ENCODE measurements at regions not wholly inside any gene's neighbourhood (a gene's known extent, or its start where the extent isn't known, plus 50 kb on each side); places are given as distances from the start of the nearest gene placed in this dataset.
"Not testable (repeated sequence)": the region's sequence is repeated elsewhere in the genome, so short reads cannot be mapped to it uniquely, and the experiment has no call there.

GRCh38 chr18:34951625-34952379 is 89.4 kb upstream of the MAPRE2 start:
- no CpG with 5 or more reads among the region's 6 CpGs for WGBS, 2 donors (ENCODE audit: extremely low coverage in 2 of 2, insufficient read length in 2 of 2, insufficient replicate concordance in 1 of 2)
- Histone ChIP-seq H3K79me1 (ENCODE audit: low read depth, low read length) (no peaks in the 10 kb centered on the region), H3K27ac (replicated peaks; ENCODE audit: low read length) (no peak overlapping the region), H4K8ac (ENCODE audit: low read depth, low read length) (no peak overlapping the region), H2BK5ac (ENCODE audit: low read length) (no peak overlapping the region), H3K14ac (ENCODE audit: low read length) (no peak overlapping the region), H2AFZ (ENCODE audit: low read length) (no peak overlapping the region), H3K36me3 (replicated peaks in 1 of 2; ENCODE audit: control insufficient read depth in 2 of 2, insufficient read depth in 2 of 2, low read length in 2 of 2) (no peaks in the 10 kb centered on the region), H3K4me1 (ENCODE audit: control insufficient read depth in 2 of 2, insufficient read depth in 1 of 2, low read depth in 1 of 2, low read length in 2 of 2) (peaks cover 3 to 6% of the 10 kb centered on the region in 2 donors), H2BK15ac (ENCODE audit: low read length) (no peak overlapping the region), H3K18ac (ENCODE audit: low read length) (no peak overlapping the region), H2BK120ac (ENCODE audit: low read depth, low read length) (no peak overlapping the region), H3K23ac (ENCODE audit: low read depth, low read length, poor library complexity) (no peak overlapping the region), H2AK5ac (ENCODE audit: low read depth, low read length) (no peak overlapping the region), H4K91ac (ENCODE audit: low read depth, low read length, poor library complexity) (no peak overlapping the region), H3K9ac (ENCODE audit: low read depth, low read length, poor library complexity) (no peak overlapping the region), H3K4me3 (ENCODE audit: low read length in 2 of 2) (no peak overlapping the region), H3K4ac (ENCODE audit: low read length) (no peak overlapping the region), H3K27me3 (ENCODE audit: control insufficient read depth in 3 of 3, insufficient read depth in 3 of 3, low read depth in 1 of 3, low read length in 3 of 3) (no peaks in the 10 kb centered on the region), H3K9me3 (replicated peaks in 1 of 2; ENCODE audit: control insufficient read depth in 2 of 2, insufficient read depth in 1 of 2, low read depth in 1 of 2, low read length in 2 of 2) (no peaks in the 10 kb centered on the region), H2BK12ac (ENCODE audit: low read length) (no peak overlapping the region), H3K4me2 (ENCODE audit: insufficient read depth, low read length, poor library complexity, severe bottlenecking) (no peak overlapping the region)
- no peak for DNase-seq (ENCODE audit: low spot score)

GRCh38 chr18:34953212-34953611 is 88.0 kb upstream of the MAPRE2 start:
- Histone ChIP-seq H3K27ac (replicated peaks; ENCODE audit: low read length) (no peak overlapping the region), H3K18ac (ENCODE audit: low read length) (no peak overlapping the region), H3K23ac (ENCODE audit: low read depth, low read length, poor library complexity) (no peak overlapping the region), H2BK5ac (ENCODE audit: low read length) (no peak overlapping the region), H3K79me1 (ENCODE audit: low read depth, low read length) (no peaks in the 10 kb centered on the region), H4K8ac (ENCODE audit: low read depth, low read length) (no peak overlapping the region), H3K36me3 (replicated peaks in 1 of 2; ENCODE audit: control insufficient read depth in 2 of 2, insufficient read depth in 2 of 2, low read length in 2 of 2) (no peaks in the 10 kb centered on the region), H2BK120ac (ENCODE audit: low read depth, low read length) (no peak overlapping the region), H3K14ac (ENCODE audit: low read length) (no peak overlapping the region), H3K27me3 (ENCODE audit: control insufficient read depth in 3 of 3, insufficient read depth in 3 of 3, low read depth in 1 of 3, low read length in 3 of 3) (no peaks in the 10 kb centered on the region), H3K4ac (ENCODE audit: low read length) (no peak overlapping the region), H2BK12ac (ENCODE audit: low read length) (no peak overlapping the region), H2BK15ac (ENCODE audit: low read length) (no peak overlapping the region), H3K4me3 (ENCODE audit: low read length in 2 of 2) (no peak overlapping the region), H3K9me3 (replicated peaks in 1 of 2; ENCODE audit: control insufficient read depth in 2 of 2, insufficient read depth in 1 of 2, low read depth in 1 of 2, low read length in 2 of 2) (no peaks in the 10 kb centered on the region), H2AK5ac (ENCODE audit: low read depth, low read length) (no peak overlapping the region), H3K9ac (ENCODE audit: low read depth, low read length, poor library complexity) (no peak overlapping the region), H3K4me2 (ENCODE audit: insufficient read depth, low read length, poor library complexity, severe bottlenecking) (no peak overlapping the region), H4K91ac (ENCODE audit: low read depth, low read length, poor library complexity) (no peak overlapping the region), H3K4me1 (ENCODE audit: control insufficient read depth in 2 of 2, insufficient read depth in 1 of 2, low read depth in 1 of 2, low read length in 2 of 2) (peaks cover 0 to 3% of the 10 kb centered on the region in 2 donors), H2AFZ (ENCODE audit: low read length) (no peak overlapping the region)
- DNase-seq (ENCODE audit: low spot score): no peak
- WGBS, 2 donors (ENCODE audit: extremely low coverage in 2 of 2, insufficient read length in 2 of 2, insufficient replicate concordance in 1 of 2): no CpG with 5 or more reads among the region's 2 CpGs

- H2BK120ac ChIP-seq (ENCODE audit: low read depth, low read length); H3K27me3 ChIP-seq (ENCODE audit: control insufficient read depth in 3 of 3, insufficient read depth in 3 of 3, low read depth in 1 of 3, low read length in 3 of 3); H3K9me3 ChIP-seq (replicated peaks in 1 of 2; ENCODE audit: control insufficient read depth in 2 of 2, insufficient read depth in 1 of 2, low read depth in 1 of 2, low read length in 2 of 2); H3K4me1 ChIP-seq (ENCODE audit: control insufficient read depth in 2 of 2, insufficient read depth in 1 of 2, low read depth in 1 of 2, low read length in 2 of 2); H3K4me3 ChIP-seq (ENCODE audit: low read length in 2 of 2); H2BK12ac ChIP-seq (ENCODE audit: low read length); H2AK5ac ChIP-seq (ENCODE audit: low read depth, low read length); H4K91ac ChIP-seq (ENCODE audit: low read depth, low read length, poor library complexity); H3K4ac ChIP-seq (ENCODE audit: low read length); H4K8ac ChIP-seq (ENCODE audit: low read depth, low read length); H3K79me1 ChIP-seq (ENCODE audit: low read depth, low read length); H2BK5ac ChIP-seq (ENCODE audit: low read length); H3K9ac ChIP-seq (ENCODE audit: low read depth, low read length, poor library complexity); H2BK15ac ChIP-seq (ENCODE audit: low read length); H2AFZ ChIP-seq (ENCODE audit: low read length); H3K23ac ChIP-seq (ENCODE audit: low read depth, low read length, poor library complexity); H3K36me3 ChIP-seq (replicated peaks in 1 of 2; ENCODE audit: control insufficient read depth in 2 of 2, insufficient read depth in 2 of 2, low read length in 2 of 2); DNase-seq (ENCODE audit: low spot score); H3K4me2 ChIP-seq (ENCODE audit: insufficient read depth, low read length, poor library complexity, severe bottlenecking); H3K14ac ChIP-seq (ENCODE audit: low read length); H3K27ac ChIP-seq (replicated peaks; ENCODE audit: low read length); H3K18ac ChIP-seq (ENCODE audit: low read length): not testable (repeated sequence)
Observed at GRCh38 chr18:34955494-34955893, 85.7 kb upstream of the MAPRE2 start.

- H2AK5ac ChIP-seq (ENCODE audit: low read depth, low read length): no peak overlapping the region
- H4K91ac ChIP-seq (ENCODE audit: low read depth, low read length, poor library complexity): no peak overlapping the region
- H3K23ac ChIP-seq (ENCODE audit: low read depth, low read length, poor library complexity): no peak overlapping the region
- H2BK5ac ChIP-seq (ENCODE audit: low read length): no peak overlapping the region
- H3K4me2 ChIP-seq (ENCODE audit: insufficient read depth, low read length, poor library complexity, severe bottlenecking): no peak overlapping the region
- H3K79me1 ChIP-seq (ENCODE audit: low read depth, low read length): no peaks in the 10 kb centered on the region
- H3K4me1 ChIP-seq (ENCODE audit: control insufficient read depth in 2 of 2, insufficient read depth in 1 of 2, low read depth in 1 of 2, low read length in 2 of 2): peaks cover 0 to 3% of the 10 kb centered on the region in 2 donors
- H3K18ac ChIP-seq (ENCODE audit: low read length): no peak overlapping the region
- no peak overlapping the region for H2BK15ac ChIP-seq (ENCODE audit: low read length)
- no peak overlapping the region for H3K14ac ChIP-seq (ENCODE audit: low read length)
- no peak overlapping the region for H2BK12ac ChIP-seq (ENCODE audit: low read length)
- no peak overlapping the region for H3K4me3 ChIP-seq (ENCODE audit: low read length in 2 of 2)
- H3K9me3 ChIP-seq (replicated peaks in 1 of 2; ENCODE audit: control insufficient read depth in 2 of 2, insufficient read depth in 1 of 2, low read depth in 1 of 2, low read length in 2 of 2): no peaks in the 10 kb centered on the region
- DNase-seq (ENCODE audit: low spot score): no peak
- H3K27ac ChIP-seq (replicated peaks; ENCODE audit: low read length): no peak overlapping the region
- no peaks in the 10 kb centered on the region for H3K27me3 ChIP-seq (ENCODE audit: control insufficient read depth in 3 of 3, insufficient read depth in 3 of 3, low read depth in 1 of 3, low read length in 3 of 3)
- no peak overlapping the region for H4K8ac ChIP-seq (ENCODE audit: low read depth, low read length)
- no peaks in the 10 kb centered on the region for H3K36me3 ChIP-seq (replicated peaks in 1 of 2; ENCODE audit: control insufficient read depth in 2 of 2, insufficient read depth in 2 of 2, low read length in 2 of 2)
- H3K9ac ChIP-seq (ENCODE audit: low read depth, low read length, poor library complexity): no peak overlapping the region
- no peak overlapping the region for H2BK120ac ChIP-seq (ENCODE audit: low read depth, low read length)
- no peak overlapping the region for H2AFZ ChIP-seq (ENCODE audit: low read length)
- no peak overlapping the region for H3K4ac ChIP-seq (ENCODE audit: low read length)
Observed at GRCh38 chr18:34956663-34957062, 84.5 kb upstream of the MAPRE2 start.
